ENCODE measurements at regions not wholly inside any gene's neighbourhood (a gene's known extent, or its start where the extent isn't known, plus 50 kb on each side); places are given as distances from the start of the nearest gene placed in this dataset.
"Not testable (repeated sequence)": the region's sequence is repeated elsewhere in the genome, so short reads cannot be mapped to it uniquely, and the experiment has no call there.

GRCh38 chr1:83295594-83295993 is 703.3 kb downstream of the TTLL7 start:
- DNase-seq (ENCODE audit: low spot score); H3K36me3 ChIP-seq; H3K27me3 ChIP-seq (replicated peaks; ENCODE audit: insufficient read depth); H3K9me3 ChIP-seq; ATAC-seq (ENCODE audit: insufficient number of reproducible peaks, low FRiP score, low read depth); H3K27ac ChIP-seq; H3K4me1 ChIP-seq (ENCODE audit: control insufficient read depth in 1 of 2, low read depth in 2 of 2); H3K4me3 ChIP-seq: not testable (repeated sequence)

- DNase-seq (ENCODE audit: low spot score); H3K9me3 ChIP-seq; H3K4me3 ChIP-seq; ATAC-seq (ENCODE audit: insufficient number of reproducible peaks, low FRiP score, low read depth); H3K27ac ChIP-seq; H3K36me3 ChIP-seq; H3K4me1 ChIP-seq (ENCODE audit: control insufficient read depth in 1 of 2, low read depth in 2 of 2); H3K27me3 ChIP-seq (replicated peaks; ENCODE audit: insufficient read depth): not testable (repeated sequence)
Measured at GRCh38 chr1:83287391-83287790, 711.5 kb downstream of the TTLL7 start.

- not testable (repeated sequence) for ATAC-seq (ENCODE audit: insufficient number of reproducible peaks, low FRiP score, low read depth); H3K27me3 ChIP-seq (replicated peaks; ENCODE audit: insufficient read depth); H3K27ac ChIP-seq; H3K9me3 ChIP-seq; H3K36me3 ChIP-seq; DNase-seq (ENCODE audit: low spot score); H3K4me3 ChIP-seq; H3K4me1 ChIP-seq (ENCODE audit: control insufficient read depth in 1 of 2, low read depth in 2 of 2)
Measured at GRCh38 chr1:83274656-83275055, 724.3 kb downstream of the TTLL7 start.

GRCh38 chr1:83272484-83272883 is 726.4 kb downstream of the TTLL7 start:
- H3K27ac ChIP-seq; H3K27me3 ChIP-seq (replicated peaks; ENCODE audit: insufficient read depth); ATAC-seq (ENCODE audit: insufficient number of reproducible peaks, low FRiP score, low read depth); H3K4me1 ChIP-seq (ENCODE audit: control insufficient read depth in 1 of 2, low read depth in 2 of 2); DNase-seq (ENCODE audit: low spot score); H3K36me3 ChIP-seq; H3K4me3 ChIP-seq; H3K9me3 ChIP-seq: not testable (repeated sequence)

- ATAC-seq (ENCODE audit: insufficient number of reproducible peaks, low FRiP score, low read depth), result not testable (repeated sequence)
Measured at GRCh38 chr1:83271834-83272233, 727.1 kb downstream of the TTLL7 start.

GRCh38 chr1:83270801-83271200 is 728.1 kb downstream of the TTLL7 start:
- H3K36me3 ChIP-seq; ATAC-seq (ENCODE audit: insufficient number of reproducible peaks, low FRiP score, low read depth); DNase-seq (ENCODE audit: low spot score); H3K27me3 ChIP-seq (replicated peaks; ENCODE audit: insufficient read depth); H3K4me1 ChIP-seq (ENCODE audit: control insufficient read depth in 1 of 2, low read depth in 2 of 2); H3K27ac ChIP-seq; H3K9me3 ChIP-seq; H3K4me3 ChIP-seq: not testable (repeated sequence)

More at GRCh38 chr1:83271834-83272233, 727.1 kb downstream of the TTLL7 start:
- H3K4me1 ChIP-seq (ENCODE audit: control insufficient read depth in 1 of 2, low read depth in 2 of 2); H3K4me3 ChIP-seq; H3K9me3 ChIP-seq; DNase-seq (ENCODE audit: low spot score); H3K27me3 ChIP-seq (replicated peaks; ENCODE audit: insufficient read depth); H3K36me3 ChIP-seq; H3K27ac ChIP-seq: not testable (repeated sequence)

- H3K9me3 ChIP-seq; H3K27me3 ChIP-seq (replicated peaks; ENCODE audit: insufficient read depth); H3K27ac ChIP-seq; H3K4me3 ChIP-seq; H3K4me1 ChIP-seq (ENCODE audit: control insufficient read depth in 1 of 2, low read depth in 2 of 2); H3K36me3 ChIP-seq; ATAC-seq (ENCODE audit: insufficient number of reproducible peaks, low FRiP score, low read depth); DNase-seq (ENCODE audit: low spot score): not testable (repeated sequence)
Measured at GRCh38 chr1:83263808-83264207, 735.1 kb downstream of the TTLL7 start.

- H3K27ac ChIP-seq, result not testable (repeated sequence)
Measured at GRCh38 chr1:83251687-83252086, 747.2 kb downstream of the TTLL7 start.

GRCh38 chr1:83246780-83247179 is 752.2 kb downstream of the TTLL7 start:
- DNase-seq (ENCODE audit: low spot score); H3K27ac ChIP-seq; H3K4me1 ChIP-seq (ENCODE audit: control insufficient read depth in 1 of 2, low read depth in 2 of 2); ATAC-seq (ENCODE audit: insufficient number of reproducible peaks, low FRiP score, low read depth); H3K27me3 ChIP-seq (replicated peaks; ENCODE audit: insufficient read depth); H3K9me3 ChIP-seq; H3K36me3 ChIP-seq; H3K4me3 ChIP-seq: not testable (repeated sequence)

More at GRCh38 chr1:83251687-83252086, 747.2 kb downstream of the TTLL7 start:
- H3K4me3 ChIP-seq; H3K4me1 ChIP-seq (ENCODE audit: control insufficient read depth in 1 of 2, low read depth in 2 of 2); ATAC-seq (ENCODE audit: insufficient number of reproducible peaks, low FRiP score, low read depth); H3K36me3 ChIP-seq; H3K9me3 ChIP-seq; DNase-seq (ENCODE audit: low spot score); H3K27me3 ChIP-seq (replicated peaks; ENCODE audit: insufficient read depth): not testable (repeated sequence)

- not testable (repeated sequence) for H3K27ac ChIP-seq; H3K9me3 ChIP-seq; H3K4me3 ChIP-seq; H3K36me3 ChIP-seq; ATAC-seq (ENCODE audit: insufficient number of reproducible peaks, low FRiP score, low read depth); H3K27me3 ChIP-seq (replicated peaks; ENCODE audit: insufficient read depth); DNase-seq (ENCODE audit: low spot score); H3K4me1 ChIP-seq (ENCODE audit: control insufficient read depth in 1 of 2, low read depth in 2 of 2)
Measured at GRCh38 chr1:83244832-83245231, 754.1 kb downstream of the TTLL7 start.

GRCh38 chr1:83239568-83239967 is 759.4 kb downstream of the TTLL7 start:
- not testable (repeated sequence) for ATAC-seq (ENCODE audit: insufficient number of reproducible peaks, low FRiP score, low read depth); H3K36me3 ChIP-seq

GRCh38 chr1:83238654-83239053 is 760.3 kb downstream of the TTLL7 start:
- not testable (repeated sequence) for H3K9me3 ChIP-seq; H3K4me3 ChIP-seq; ATAC-seq (ENCODE audit: insufficient number of reproducible peaks, low FRiP score, low read depth); H3K27ac ChIP-seq; H3K27me3 ChIP-seq (replicated peaks; ENCODE audit: insufficient read depth); H3K36me3 ChIP-seq; H3K4me1 ChIP-seq (ENCODE audit: control insufficient read depth in 1 of 2, low read depth in 2 of 2); DNase-seq (ENCODE audit: low spot score)

More at GRCh38 chr1:83239568-83239967, 759.4 kb downstream of the TTLL7 start:
- H3K9me3 ChIP-seq; H3K4me1 ChIP-seq (ENCODE audit: control insufficient read depth in 1 of 2, low read depth in 2 of 2); H3K27me3 ChIP-seq (replicated peaks; ENCODE audit: insufficient read depth); H3K27ac ChIP-seq; DNase-seq (ENCODE audit: low spot score); H3K4me3 ChIP-seq: not testable (repeated sequence)

- not testable (repeated sequence) for H3K4me3 ChIP-seq; H3K27ac ChIP-seq; H3K27me3 ChIP-seq (replicated peaks; ENCODE audit: insufficient read depth); H3K4me1 ChIP-seq (ENCODE audit: control insufficient read depth in 1 of 2, low read depth in 2 of 2); H3K36me3 ChIP-seq; DNase-seq (ENCODE audit: low spot score); H3K9me3 ChIP-seq; ATAC-seq (ENCODE audit: insufficient number of reproducible peaks, low FRiP score, low read depth)
Measured at GRCh38 chr1:83219788-83220187, 779.1 kb downstream of the TTLL7 start.

Measured in thoracic aorta (tissue), 2 donors.